ENCODE measurements at regions not wholly inside any gene's neighbourhood (a gene's known extent, or its start where the extent isn't known, plus 50 kb on each side); places are given as distances from the start of the nearest gene placed in this dataset.

DNA sequence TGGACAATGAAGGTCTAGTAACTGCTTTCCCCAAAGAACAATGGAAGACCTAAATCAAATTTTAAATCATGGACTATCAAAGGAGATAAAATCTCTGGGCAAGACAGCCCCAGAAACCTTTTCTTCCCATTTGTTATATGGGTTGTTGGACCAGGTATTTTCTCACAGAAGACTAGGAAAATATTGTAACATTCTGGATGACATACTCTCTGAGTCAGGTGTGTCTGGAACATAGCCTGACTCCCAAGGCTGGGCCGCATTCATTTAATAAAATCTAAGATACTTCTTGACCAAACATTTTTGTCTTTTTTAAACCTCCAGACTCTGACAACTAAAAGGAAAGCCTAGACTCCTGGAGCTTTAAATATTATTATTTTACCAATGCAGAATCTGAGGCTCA is 87.9 kb downstream of the ATP23 start:
- TF ChIP-seq GABPA (IDR thresholded peaks at IDR 0.05; ENCODE audit: low read depth) = no peak
- TF ChIP-seq, protein P1, sequence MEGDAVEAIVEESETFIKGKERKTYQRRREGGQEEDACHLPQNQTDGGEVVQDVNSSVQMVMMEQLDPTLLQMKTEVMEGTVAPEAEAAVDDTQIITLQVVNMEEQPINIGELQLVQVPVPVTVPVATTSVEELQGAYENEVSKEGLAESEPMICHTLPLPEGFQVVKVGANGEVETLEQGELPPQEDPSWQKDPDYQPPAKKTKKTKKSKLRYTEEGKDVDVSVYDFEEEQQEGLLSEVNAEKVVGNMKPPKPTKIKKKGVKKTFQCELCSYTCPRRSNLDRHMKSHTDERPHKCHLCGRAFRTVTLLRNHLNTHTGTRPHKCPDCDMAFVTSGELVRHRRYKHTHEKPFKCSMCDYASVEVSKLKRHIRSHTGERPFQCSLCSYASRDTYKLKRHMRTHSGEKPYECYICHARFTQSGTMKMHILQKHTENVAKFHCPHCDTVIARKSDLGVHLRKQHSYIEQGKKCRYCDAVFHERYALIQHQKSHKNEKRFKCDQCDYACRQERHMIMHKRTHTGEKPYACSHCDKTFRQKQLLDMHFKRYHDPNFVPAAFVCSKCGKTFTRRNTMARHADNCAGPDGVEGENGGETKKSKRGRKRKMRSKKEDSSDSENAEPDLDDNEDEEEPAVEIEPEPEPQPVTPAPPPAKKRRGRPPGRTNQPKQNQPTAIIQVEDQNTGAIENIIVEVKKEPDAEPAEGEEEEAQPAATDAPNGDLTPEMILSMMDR (IDR thresholded peaks at IDR 0.05; ENCODE audit: insufficient read depth, low read length) = no peak

Data from HL-60 (cell line).